GM18520 (cell line): ENCODE measurements at regions not wholly inside any gene's neighbourhood (a gene's known extent, or its start where the extent isn't known, plus 50 kb on each side); places are given as distances from the start of the nearest gene placed in this dataset.

Source experiments
- ATAC-seq: cut with Tn5 transposase; IDR thresholded peaks from one replicate; pipeline ENCODE4 v1.9.1; 2021; ENCODE audit not compliant: unreplicated experiment

DNA sequence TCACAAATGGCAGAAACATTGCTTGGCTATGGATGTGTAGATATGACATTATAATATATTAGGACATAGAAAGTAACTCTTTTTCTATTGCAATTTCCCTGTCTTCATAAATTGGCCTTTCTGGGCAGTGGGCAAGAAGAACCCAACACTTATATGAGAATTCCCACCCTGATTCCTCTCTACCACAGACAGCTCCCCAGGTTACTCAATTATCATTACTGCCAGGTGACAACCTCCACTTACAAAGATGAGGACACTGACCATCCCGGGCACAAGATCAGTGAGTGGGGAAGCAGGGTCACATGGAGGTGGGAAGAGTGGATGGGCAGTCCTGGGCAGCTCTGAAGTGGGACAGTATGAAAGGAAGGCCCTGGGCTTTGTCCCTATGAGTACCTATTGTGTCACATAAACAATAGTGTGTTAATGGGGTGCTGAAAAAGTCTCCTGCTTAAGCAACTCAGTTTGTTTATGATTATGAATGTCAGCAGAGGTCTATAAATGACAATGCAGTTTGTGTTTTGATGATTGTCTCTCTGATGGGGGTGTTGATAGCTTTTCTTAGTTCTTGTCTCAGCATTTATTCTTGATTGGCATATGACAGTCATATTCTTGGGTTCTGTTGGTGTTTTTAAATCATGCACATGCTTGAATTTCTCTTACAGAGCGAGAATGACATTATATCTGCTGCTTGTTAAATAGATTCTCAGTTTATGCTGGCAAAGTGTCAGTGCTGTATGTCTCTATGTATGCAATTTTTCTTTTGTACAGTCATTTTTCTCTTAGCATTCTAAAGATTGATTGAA, 99.9 kb downstream of the SLIT2 start:
- no peak for ATAC-seq

DNA sequence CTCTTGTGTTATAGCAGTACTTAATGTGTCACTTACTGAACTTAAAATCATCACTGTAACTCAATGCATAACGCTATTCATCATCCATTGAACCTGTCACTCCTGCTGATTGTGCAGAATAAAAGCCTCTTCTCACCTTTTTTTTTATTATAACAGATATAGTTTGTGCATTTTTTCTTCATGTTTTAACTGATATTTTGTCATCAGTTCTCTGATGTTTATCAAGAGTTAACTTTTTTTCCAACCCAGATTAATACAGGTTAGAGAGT, 100.4 kb downstream of the SLIT2 start:
- ATAC-seq: no peak

DNA sequence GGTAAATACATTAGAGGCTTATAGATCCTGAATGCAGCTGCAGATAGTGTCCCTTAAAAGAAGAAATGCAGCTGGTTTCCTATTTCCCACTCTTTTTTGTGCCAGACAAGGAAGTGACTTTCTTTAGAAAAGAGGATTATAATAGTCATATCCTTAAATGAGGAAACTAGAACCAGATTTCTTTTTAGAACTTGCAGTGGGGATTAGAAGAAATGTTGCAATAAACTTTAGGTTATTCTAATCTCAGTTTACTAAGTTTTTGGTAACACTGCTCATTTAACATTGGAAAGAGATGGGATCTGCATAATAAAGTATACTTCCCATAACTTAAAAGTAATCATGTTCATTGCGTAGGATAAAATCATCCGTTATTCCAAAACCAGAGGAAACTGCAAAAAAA, 101.9 kb downstream of the SLIT2 start:
- no peak for ATAC-seq

DNA sequence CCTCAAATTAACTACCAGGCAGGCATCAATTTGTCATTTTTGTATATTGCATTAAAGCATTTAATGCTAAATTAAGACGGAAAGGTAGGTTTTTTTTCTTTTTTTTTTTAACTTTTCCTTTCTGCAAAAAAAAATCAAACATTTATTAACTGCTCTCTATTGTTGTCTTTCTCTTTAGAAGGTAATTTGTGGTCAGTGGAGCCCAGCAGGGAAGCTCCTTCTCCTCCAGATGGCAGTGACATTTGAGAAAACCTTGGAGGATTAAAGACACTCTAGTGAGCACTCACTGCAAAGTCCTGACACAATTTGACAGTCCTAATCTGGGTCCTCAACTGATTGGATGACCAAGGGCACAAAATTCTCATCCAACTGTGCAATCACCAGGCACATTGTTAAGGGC, 102.4 kb downstream of the SLIT2 start:
- no peak for ATAC-seq

DNA sequence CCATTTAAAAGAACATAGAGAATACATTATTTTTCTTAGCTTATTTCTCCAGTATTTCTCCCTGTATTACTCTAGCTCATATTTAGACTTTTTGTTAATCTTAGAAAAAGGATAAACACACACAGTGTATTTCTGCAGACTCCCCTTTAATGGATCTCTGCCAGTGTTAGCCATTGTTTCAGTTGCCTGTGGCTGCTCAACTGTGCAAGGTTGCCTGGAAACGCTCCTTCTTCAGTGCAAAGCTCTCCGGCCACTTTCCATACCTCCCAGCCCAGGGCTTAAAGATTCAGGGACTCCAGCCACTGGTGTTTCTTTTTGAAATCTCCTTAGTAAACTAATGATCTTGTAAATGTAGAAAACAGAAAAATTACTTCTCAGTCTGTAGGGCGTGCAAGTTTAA, 104.9 kb downstream of the SLIT2 start:
- no peak for ATAC-seq

DNA sequence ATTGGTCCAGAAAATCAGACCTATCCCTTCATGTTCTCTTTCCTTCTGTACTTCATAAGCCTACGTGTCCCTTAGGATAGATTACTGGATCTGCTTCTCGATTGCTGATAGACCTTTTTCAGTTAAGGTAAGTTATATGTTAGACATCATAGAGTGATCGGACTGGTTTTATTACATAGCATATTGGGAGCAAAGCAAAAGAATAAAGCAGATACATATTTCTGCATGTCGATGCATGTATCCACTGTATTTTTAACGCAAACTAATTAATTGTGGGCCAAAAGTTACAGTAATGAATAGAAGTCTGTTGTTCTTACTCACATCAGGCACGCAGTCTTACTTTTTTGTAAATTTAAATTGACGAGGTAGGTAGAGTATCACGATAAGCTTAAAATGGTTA, 106.4 kb downstream of the SLIT2 start:
- ATAC-seq: no peak

DNA sequence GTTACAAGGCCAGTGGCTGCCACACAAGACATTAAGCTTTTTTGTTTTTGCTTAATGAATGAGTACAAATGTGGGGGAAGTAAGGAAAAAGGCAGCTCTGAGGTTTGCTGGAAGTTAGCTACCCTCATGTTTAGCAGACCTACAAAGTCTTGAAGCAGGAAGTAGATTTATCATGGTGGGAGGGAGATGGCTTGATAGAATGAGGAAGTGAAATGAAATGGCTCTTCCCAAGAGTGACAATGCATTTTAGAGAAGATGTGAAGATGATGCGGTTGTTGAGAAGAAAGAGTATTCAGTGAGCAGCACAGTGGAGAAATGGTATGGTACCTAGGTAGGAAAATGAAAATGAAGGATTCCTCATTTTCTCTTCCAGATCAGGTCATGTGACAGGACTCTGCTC, 108.0 kb downstream of the SLIT2 start:
- ATAC-seq: no peak

DNA sequence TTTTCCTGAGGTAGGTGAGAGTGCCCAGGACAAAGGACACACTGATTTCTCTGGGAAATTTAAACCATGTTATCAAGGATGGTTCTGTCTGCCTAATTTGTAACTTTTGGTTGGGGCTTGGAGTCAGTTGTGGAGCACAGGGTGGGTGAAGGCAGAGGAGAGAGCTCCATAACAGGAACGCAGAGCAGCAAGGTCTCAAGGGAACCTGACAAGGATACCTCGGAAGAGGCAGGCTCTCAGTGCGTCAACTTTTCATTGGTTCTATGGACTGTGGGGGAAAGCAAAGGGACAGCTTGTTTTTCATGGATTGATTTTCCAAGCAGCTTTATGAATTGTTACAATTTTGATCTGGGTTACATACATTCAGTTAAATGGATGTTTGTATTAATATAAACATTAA, 110.4 kb downstream of the SLIT2 start:
- ATAC-seq: no peak

DNA sequence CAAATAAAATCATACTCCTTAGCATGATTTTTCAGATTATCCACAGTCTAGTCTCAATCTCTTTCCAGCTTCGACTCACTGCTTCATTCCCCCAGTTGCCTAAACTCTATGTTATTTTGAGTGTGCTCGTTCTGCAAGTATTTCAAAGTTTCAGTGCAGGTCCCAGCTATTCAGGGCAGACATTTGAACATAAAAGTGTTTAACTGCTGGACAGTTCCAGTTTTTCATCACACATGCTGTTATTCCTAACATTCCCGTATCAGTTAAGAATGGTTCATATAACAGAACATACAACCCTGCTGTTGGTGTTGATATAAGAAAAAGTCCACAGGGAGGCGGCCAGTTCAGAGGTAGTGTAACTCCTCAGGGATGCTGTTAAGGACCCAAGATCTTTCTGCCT, 113.3 kb downstream of the SLIT2 start:
- no peak for ATAC-seq

DNA sequence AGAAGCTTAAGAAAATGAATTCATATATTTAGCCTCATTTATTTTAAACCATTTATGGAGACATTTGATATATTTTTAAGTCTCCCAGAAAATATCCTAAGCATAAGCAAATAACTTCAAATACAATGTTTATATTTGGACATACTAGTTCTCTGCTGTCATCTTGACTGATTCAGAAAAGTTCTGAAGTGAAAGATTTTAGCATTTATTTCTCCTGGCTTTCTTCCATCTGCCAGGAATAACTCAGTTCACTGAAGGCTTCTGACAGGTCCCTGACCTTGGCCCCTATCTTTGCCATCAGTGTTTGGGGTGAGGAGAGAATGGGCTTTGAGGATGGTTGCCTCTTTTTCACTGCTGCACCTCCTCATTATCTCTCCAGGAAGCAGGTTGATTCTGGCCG, 115.7 kb downstream of the SLIT2 start:
- no peak for ATAC-seq

DNA sequence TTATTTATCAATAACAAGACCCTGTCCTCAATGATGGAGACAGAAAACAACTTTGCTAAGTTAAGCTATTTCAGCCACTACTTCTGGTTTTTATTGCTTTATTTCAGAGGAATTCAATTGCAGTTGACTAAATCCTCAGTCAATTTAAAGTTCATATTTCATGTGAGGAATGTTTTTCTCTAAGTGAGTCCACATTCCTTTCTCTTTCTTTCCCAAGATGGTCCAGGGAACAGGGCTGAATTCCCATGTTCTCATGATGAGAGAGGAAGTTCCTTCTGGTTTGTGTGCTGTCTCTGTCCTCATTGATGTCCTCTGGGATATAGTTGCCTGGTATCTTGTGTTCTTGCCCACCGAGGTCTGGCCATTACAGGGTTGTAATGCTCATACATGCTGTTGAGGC, 117.2 kb downstream of the SLIT2 start:
- no peak for ATAC-seq

DNA sequence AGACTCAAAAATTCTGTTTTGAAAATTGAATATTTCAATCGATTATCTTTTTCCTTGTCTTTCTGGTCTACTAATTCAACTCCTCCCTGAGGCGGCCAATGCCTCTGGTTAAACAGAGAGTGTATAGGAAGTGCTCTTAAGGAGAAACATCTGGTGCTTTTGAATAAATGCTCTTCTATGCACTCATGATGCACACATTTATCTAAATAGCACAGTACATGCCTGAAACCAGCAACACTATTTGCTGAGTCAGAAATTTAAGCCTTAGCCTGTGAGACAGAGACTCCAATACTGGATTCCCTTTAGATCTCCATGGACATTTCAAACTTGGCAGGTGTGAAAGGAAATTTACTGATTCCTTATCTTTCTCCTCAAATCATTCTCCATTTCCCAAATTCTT, 118.6 kb downstream of the SLIT2 start:
- ATAC-seq: no peak

DNA sequence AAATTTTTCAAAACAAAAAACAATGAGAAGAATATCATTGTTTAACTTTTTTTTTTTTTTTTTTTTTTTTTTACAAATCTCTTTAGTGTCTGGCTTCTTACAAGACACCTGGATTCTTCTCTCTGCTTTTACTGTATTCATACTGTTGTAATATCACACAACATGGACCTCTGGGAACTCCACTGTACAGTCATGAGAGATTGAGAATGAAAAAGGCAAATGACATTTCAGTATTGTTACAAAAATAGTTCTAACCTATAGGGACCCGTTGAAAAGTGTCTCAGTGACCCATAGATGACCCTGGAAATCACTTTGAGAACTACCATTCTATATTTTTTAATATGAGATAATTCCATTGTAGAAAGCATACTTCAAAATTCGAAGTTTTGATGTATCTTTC, 124.4 kb downstream of the SLIT2 start:
- no peak for ATAC-seq

DNA sequence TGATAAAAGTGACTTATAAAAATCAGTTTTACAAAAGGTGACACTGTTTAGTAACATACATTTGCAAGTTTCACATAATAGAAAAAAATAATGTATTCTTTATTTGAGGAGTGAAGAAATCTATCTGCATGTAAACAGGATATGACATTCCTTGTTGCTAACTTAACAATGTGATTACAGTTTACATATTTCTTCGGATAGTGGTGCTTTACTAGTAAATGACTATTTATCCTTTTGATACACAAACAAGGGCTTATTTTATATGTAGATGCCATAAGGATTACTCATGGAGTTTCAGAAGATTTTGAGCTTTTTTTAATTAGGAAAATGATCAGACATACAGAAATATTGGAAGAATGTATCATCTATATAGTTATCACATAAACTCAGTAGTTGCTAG, 126.5 kb downstream of the SLIT2 start:
- no peak for ATAC-seq

DNA sequence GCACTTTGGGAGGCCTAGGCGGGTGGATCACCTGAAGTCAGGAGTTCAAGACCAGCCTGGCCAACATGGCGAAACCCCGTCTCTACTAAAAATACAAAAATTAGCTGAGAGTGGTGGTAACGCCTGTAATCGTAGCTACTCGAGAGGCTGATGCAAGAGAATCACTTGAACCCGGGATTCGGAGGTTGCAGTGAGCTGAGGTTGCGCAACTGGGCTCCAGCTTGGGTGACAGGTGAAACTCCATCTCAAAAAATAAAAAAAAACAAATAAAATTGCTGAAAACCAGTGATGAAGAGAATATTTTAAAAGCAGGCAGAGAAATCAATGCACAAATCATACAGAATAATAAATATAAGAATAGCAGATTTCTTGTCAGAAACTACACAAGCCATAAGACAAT, 129.3 kb downstream of the SLIT2 start:
- no peak for ATAC-seq

DNA sequence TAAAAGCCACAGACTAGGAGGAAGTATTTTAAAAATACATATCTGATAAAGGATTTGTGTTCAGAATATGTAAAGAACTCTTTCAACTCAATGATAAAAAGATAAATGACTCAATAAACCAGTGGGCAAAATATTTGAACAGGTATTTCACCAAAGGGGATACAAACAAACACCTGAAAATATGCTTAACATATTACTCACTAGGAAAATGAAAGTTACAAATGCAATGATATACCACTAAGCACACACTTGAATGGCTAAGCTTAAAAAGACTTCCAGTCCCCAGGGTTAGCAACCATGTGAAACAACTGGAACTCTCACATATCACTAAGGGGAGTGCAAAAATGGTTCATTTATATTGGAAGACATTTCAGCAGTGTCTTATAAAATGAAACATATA, 131.6 kb downstream of the SLIT2 start:
- no peak for ATAC-seq

DNA sequence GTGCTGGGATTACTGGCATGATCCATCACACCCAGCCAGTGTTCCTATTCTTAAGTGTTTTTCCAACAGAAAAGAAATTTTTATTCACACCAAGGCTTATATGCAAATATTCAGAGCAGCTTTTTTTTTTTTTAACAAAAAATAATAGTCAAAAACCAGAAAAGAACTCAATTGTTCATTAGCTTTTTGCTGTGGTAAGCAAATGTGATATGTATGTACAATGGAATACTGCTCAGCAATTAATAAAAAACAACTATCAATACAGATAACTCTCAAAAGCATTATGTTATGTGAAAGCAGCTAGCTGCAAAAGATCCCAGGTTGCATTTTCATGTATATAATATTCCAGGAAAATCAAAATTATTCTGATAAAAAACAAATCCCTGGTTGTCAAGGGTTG, 132.3 kb downstream of the SLIT2 start:
- no peak for ATAC-seq

DNA sequence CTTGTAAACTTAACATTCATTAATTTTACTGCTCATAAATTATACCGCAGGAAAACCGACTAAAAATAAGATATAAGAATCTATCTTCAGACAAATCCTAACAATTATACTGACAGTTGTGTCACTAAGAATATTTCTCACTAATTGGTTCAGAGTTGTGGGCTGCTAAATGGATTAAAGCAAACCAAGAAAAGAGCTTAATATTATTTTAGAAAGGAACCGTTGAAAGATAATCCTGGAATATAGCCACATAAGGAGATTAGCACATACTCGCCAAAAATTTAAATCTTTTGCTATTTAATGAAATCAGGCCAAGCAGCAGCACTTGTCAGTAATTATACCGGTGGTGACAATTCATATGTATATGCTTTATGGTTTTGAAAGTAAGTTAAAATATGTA, 132.8 kb downstream of the SLIT2 start:
- ATAC-seq: no peak

DNA sequence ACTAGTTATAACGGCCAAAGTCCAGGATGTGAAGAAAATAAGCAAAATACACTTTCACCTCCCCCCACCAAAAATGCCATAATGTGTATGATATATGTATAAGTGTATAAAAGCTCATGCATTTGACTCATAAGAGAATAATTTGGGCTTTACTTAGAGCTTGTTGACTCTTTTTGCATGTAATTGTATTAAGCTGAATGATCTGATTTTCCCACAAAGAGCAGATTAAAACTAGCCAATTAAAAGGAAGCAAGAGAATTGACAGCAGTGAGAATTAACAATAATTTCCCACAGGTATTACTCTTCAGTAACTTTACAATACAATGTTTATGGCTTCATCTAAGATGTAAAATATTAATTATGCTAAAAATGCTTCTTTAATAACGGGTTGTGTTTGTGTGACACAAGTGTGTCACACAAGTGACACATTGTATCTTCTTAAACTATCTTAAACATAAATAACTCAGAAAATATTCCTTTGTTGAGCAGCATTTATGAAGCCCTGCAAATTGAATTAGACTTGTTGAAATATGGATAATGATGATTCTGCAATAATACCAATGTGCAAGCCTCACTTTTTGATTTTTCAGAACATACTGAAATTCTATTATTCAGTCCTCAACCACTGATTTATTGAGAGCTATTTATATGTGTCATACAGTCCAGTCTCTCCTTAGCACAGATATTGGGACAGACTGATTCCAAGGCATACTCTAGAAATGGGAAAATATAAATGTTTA, 134.5 kb downstream of the SLIT2 start:
- ATAC-seq: no peak

DNA sequence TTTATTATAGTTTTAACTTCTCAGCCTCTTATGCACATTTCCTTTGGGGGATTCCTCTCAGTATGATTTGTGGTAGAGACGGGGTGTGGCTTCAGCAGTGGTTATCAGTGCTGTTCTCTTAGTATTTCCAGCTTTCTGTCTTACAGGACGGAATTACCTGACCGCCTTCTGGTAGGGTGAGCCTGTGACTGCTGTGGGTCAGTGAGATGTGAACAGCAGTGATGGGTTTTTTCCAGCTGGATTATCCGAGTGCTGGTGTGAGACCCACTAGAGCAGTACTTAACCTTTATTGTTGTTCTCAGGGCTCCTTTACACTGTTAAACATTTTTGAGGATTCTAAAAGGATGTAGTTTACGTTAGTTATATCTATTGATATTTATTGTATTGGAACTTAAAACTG, 135.2 kb downstream of the SLIT2 start:
- no peak for ATAC-seq

DNA sequence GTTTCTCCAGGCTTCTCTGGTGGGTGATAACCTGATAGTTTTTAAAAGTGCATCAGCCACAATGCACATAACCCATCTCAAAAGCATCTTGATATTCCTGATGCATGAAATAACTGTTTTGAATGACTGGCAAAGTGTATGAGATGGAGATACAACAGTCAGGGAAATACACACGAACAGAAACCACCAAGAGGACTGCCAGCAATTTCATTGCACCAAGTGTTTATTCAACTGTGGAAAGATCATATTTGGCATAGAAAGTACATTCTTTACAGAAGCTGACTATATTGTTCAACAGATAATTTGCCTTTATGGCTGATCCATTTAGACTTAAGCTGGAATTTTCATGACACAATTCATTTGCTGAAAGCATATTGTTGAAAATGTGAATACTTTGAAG, 139.5 kb downstream of the SLIT2 start:
- ATAC-seq: no peak

DNA sequence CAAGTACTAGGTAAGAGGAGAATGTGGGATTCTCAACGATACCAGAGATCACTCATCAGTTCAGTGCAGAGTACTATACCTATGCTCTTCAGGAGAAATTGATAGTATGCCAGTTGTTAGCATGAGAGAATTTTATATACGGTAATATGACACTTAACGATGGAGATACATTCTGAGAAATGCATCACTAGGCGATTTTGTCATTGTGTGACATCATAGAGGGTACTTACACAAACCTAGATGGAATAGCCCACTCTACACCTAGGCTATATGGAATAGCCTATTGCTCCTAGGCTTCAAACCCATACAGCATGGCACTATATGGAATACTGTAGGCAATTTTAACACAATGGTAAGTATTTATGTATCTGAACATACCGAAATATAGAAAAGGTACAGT, 140.2 kb downstream of the SLIT2 start:
- ATAC-seq: no peak

DNA sequence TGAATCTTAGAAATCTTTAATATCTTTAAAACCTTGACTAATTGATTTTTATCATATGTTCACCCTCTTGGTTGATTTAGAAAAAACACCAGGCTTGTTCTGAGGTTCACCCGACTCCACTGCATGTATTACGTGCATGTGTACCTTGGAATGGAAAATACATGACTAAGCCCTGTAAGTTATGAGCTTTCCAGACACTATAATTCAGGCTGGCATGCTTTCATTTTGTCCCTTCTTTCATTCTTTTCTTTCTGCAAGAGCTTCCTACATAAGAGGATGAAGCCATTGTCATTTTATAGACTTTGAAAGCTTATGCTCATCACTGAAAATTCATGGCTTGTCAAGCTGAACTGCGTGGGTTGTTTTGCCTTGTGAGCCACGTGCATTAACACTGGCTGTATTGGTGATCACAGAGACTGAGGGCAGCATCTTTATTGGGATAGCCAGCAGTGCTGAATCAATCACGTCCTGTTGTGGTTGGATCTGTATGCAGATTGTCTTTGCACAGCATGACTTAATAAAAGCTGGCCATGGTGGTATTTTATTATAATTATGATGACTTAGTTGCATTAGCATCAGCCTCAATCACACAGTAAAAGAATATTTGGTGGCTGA, 141.9 kb downstream of the SLIT2 start:
- ATAC-seq: no peak
